ENCODE measurements at regions not wholly inside any gene's neighbourhood (a gene's known extent, or its start where the extent isn't known, plus 50 kb on each side); places are given as distances from the start of the nearest gene placed in this dataset.

DNA sequence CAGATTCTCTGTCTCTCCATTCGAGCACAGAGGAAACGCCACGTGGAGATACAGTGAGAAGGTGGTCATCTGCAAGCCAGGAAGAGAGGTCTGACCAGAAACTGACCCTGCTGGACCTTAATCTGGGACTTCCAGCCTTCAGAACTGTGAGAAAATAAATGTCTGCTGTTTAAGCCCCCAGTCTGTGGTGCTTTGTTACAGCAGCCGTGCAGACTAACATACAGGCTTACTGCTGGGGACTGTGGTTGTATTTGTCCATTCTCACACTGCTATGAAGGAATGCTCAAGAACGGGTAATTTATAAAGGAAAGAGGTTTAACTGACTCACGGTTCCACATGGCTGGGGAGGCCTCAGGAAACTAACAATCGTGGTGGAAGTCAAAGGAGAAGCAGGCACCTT lies 432.7 kb downstream of the IRS1 start:
- no peak for DNase-seq (ENCODE audit: extremely low read depth, low read depth)
- TF ChIP-seq, protein P1, sequence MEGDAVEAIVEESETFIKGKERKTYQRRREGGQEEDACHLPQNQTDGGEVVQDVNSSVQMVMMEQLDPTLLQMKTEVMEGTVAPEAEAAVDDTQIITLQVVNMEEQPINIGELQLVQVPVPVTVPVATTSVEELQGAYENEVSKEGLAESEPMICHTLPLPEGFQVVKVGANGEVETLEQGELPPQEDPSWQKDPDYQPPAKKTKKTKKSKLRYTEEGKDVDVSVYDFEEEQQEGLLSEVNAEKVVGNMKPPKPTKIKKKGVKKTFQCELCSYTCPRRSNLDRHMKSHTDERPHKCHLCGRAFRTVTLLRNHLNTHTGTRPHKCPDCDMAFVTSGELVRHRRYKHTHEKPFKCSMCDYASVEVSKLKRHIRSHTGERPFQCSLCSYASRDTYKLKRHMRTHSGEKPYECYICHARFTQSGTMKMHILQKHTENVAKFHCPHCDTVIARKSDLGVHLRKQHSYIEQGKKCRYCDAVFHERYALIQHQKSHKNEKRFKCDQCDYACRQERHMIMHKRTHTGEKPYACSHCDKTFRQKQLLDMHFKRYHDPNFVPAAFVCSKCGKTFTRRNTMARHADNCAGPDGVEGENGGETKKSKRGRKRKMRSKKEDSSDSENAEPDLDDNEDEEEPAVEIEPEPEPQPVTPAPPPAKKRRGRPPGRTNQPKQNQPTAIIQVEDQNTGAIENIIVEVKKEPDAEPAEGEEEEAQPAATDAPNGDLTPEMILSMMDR (IDR thresholded peaks at IDR 0.05; ENCODE audit: low read depth, low read length, missing control alignments), result no peak
- no peak overlapping the region for H3K4me3 ChIP-seq (replicated peaks; ENCODE audit: low read depth, low read length)

DNA sequence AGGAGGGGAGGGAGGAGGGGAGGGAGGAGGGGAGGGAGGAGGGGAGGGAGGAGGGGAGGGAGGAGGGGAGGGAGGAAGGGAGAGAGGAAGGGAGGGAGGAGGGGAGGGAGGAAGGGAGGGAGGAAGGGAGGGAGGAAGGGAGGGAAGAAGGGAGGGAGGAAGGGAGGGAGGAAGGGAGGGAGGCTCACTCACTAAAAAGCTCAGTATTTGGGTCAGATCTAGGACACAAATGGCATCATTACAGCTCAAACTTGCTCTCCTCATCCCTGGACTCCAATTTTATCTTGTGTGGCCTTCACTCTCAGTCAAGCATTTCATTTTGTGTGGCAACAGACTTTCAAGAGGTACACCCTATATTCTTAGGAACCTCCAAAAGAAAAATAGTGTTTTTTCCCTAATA lies 435.4 kb downstream of the IRS1 start:
- no peak overlapping the region for H3K4me3 ChIP-seq (replicated peaks; ENCODE audit: low read depth, low read length)
- TF ChIP-seq, protein P1 (IDR thresholded peaks at IDR 0.05; ENCODE audit: low read depth, low read length, missing control alignments), result no peak

DNA sequence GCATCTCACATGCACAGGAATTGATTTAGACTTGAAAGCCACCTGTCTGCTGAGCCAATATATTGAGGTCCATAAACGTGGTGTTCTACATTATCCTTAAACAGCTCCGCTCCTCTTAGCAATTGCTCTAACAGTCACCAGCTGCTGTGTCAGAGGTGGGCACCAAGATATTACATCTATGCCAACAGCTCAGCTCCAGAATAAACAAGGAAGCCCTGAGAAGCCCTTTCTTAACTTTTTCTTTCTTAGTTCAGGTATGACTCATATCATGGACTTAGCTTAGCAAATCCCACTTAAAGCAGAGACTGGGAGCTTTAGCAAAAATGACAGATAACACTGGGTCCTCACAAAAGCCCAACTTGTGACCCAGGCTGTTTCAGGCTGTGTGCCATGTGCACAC lies 436.6 kb downstream of the IRS1 start:
- TF ChIP-seq, protein P1 (IDR thresholded peaks at IDR 0.05; ENCODE audit: low read depth, low read length, missing control alignments), result no peak
- H3K4me3 ChIP-seq (replicated peaks; ENCODE audit: low read depth, low read length), result no peak overlapping the region
- DNase-seq (ENCODE audit: extremely low read depth, low read depth), result no peak

More for the DNA sequence above, 435.4 kb downstream of the IRS1 start:
- no peak for DNase-seq (ENCODE audit: extremely low read depth, low read depth)

DNA sequence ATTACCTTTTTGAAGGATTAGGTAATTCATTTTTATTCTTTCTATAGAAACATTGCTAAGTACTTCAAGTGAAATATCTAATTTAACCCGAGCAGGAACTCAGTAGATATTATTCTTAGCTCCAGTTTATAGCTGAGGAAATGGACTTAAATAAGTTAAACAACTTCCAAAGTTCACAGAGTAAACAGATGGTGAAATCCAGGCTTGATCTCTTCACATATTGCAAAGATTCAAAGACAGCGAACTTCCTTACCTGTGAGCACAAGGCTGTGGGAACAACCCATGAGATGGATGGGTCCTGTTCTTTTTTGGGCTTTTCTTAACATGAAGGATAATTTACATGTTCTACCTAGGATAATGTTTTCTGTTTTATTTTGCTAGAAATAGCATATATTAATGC lies 439.0 kb downstream of the IRS1 start:
- no peak overlapping the region for H3K4me3 ChIP-seq (replicated peaks; ENCODE audit: low read depth, low read length)
- TF ChIP-seq, protein P1 (IDR thresholded peaks at IDR 0.05; ENCODE audit: low read depth, low read length, missing control alignments), result no peak
- DNase-seq (ENCODE audit: extremely low read depth, low read depth), result no peak

DNA sequence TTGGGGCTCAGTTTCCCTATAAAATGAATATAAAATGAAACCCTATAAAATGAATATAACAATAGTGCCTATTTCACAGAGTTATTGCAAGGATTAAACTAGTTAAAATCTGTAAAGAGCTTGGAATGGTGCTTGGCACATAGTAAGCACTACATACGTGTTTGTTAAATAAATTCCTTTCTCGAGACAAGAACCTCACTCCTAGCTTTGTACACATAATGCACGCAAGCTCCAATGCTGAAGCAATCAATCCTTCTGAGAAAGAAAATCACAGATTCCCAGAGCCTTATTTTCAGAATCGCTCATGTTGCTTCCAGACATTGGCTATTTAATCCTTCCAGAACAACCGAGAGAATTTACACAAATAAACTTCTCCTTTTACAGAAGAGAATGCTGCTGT lies 440.9 kb downstream of the IRS1 start:
- H3K4me3 ChIP-seq (replicated peaks; ENCODE audit: low read depth, low read length), result no peak overlapping the region
- TF ChIP-seq, protein P1 (IDR thresholded peaks at IDR 0.05; ENCODE audit: low read depth, low read length, missing control alignments), result no peak
- DNase-seq (ENCODE audit: extremely low read depth, low read depth), result no peak

DNA sequence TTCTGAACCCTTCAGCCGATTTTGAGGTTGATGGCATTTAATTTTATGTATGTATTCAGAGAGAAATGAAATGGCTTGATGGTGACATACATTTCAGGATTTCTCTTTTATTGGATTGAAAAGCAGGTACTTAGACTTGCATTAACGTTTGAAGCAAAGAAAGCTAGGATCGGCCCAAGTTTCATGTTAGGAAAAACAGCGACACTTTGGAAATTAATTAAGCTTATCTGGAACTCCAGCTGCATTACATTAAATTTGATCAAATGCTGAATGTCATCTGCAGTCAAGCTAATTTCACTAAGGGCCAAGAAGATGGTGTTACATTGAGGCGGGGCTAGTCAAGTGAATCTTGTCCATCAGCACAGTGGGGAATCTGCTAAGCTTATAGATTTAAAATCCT lies 441.8 kb downstream of the IRS1 start:
- TF ChIP-seq, protein P1 (IDR thresholded peaks at IDR 0.05; ENCODE audit: low read depth, low read length, missing control alignments), result no peak
- no peak for DNase-seq (ENCODE audit: extremely low read depth, low read depth)
- H3K4me3 ChIP-seq (replicated peaks; ENCODE audit: low read depth, low read length), result no peak overlapping the region

DNA sequence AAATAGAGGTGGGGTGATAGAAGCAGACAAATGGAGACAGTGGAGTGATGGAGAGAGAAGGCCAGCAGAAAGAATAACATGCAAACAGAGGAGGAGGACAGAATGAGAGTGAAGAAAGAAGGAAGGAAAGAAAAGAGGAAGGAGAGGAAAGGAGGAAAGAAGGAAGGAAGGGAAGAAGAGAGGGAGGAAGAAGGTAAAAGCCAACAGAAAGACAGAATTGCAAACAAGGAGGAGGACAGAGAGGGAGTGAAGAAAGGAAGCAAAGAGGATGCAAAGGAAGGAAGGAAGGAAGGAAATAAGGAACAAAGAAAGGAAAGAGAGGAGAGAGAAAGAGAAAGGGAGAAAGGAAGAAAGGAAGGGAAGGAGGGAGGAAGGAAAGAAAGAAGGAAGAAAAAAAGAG lies 444.0 kb downstream of the IRS1 start:
- H3K4me3 ChIP-seq (replicated peaks; ENCODE audit: low read depth, low read length), result no peak overlapping the region
- DNase-seq (ENCODE audit: extremely low read depth, low read depth), result no peak
- TF ChIP-seq, protein P1 (IDR thresholded peaks at IDR 0.05; ENCODE audit: low read depth, low read length, missing control alignments), result no peak

Measured in HFF-Myc (cell line).